ENCODE measurements at regions not wholly inside any gene's neighbourhood (a gene's known extent, or its start where the extent isn't known, plus 50 kb on each side); places are given as distances from the start of the nearest gene placed in this dataset.

DNA sequence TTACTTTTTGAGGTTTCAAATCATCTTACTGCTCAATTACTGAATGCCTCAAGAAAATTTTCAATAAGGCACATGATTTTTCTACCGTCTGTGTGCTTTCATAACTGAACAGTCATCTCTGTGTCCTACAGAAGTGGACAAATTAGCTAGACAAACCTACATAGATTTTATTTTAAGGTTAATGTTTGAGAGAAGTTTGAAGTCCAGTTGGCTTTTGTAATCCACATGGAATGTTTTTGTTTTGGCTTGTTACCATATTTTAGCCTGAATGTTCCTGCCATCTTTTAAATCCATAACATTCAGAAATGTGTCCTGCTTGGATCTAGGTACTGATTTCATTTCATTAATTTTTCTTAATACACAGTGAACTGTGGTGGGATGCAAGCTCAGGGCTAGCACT is 730.1 kb downstream of the IGSF11 start:
- Histone ChIP-seq H3K9me3 (replicated peaks) (no peaks in the 10 kb centered on the region), H3K4me3 (no peak overlapping the region), H3K27ac (no peak overlapping the region), H3K36me3 (no peaks in the 10 kb centered on the region), H3K4me1 (no peaks in the 10 kb centered on the region), H3K27me3 (no peaks in the 10 kb centered on the region; the same call in 1 of the 2 replicates)
- no peak for DNase-seq

DNA sequence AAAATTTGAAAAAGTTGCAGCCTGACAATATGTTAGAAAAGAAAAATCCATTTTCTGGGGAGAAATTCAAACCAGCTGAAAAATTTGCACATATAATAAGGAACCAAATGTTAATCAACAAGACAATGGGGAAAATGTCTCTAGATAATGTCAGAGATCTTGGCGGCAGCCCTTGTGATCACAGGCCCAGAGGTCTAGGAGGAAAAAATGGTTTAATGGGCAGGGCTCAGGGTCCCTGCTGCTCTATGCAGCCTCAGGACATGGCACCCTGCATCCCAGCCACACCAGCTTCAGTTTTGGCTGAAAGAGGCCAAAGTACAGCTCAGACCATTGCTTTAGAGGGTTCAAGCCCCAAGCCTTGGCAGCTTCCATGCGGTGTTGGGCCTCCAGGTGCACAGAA is 701.9 kb downstream of the IGSF11 start:
- no peaks in the 10 kb centered on the region for H3K9me3 ChIP-seq (replicated peaks)
- no peak for DNase-seq
- no peaks in the 10 kb centered on the region for H3K36me3 ChIP-seq
- no peaks in the 10 kb centered on the region for H3K4me1 ChIP-seq
- H3K27me3 ChIP-seq: no peaks in the 10 kb centered on the region
- no peak overlapping the region for H3K27ac ChIP-seq
- H3K4me3 ChIP-seq: no peak overlapping the region

DNA sequence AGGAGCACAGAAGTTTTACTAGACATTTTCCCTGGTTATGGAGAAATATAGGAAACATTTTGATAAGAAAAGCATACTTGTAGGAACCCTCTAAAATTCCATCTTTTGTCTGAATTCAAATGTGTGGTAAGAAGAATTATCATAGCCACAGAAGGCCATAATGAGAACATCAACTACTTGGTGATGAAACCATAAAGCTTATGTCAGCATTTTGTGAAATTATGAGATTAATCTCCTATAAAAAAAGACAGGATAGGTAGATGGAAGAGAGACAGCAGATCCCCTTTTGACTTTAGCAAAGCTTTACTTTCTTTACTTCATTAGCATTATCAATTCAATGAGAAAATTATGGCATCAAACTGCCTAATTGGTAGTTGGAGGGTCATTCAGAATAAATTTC is 697.0 kb downstream of the IGSF11 start:
- no peaks in the 10 kb centered on the region for H3K36me3 ChIP-seq
- no peaks in the 10 kb centered on the region for H3K9me3 ChIP-seq (replicated peaks)
- no peaks in the 10 kb centered on the region for H3K4me1 ChIP-seq
- no peak for DNase-seq
- no peaks in the 10 kb centered on the region for H3K27me3 ChIP-seq
- no peak overlapping the region for H3K27ac ChIP-seq
- no peak overlapping the region for H3K4me3 ChIP-seq

DNA sequence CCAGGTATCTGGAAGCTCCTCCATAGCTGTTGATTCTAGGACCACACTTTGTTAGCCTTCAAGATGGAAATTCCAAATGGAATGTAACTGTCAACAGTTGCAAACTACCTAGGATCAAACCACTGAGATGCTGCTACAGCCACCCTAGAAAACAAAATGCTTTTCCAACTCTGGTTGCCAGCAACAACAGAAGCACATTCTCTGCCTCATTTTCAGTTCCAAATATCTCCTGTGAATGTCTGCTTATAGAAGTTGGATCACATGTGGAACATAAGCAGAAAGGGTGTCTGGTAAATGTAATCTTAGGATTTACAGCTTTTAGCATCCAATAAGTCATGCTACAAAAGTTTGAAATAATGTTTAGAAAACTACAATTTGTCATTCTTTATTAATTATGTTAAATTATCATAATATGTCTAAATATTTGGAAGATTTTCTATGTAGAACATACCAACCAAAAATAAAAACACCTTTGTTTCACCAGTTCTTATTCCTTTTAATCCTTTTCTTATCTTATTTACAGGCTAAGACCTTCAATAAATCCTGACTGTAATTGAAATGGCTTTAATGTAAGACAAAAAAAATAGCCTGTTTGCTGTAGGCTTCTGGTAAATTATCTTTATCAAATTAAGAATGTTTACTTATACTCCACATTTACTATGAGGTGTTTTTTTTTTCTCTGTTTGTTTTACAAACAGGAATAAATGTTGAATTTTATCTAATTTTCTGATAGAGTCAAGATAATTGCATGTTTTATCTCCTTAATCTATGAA is 687.1 kb downstream of the IGSF11 start:
- Histone ChIP-seq H3K4me1 (no peaks in the 10 kb centered on the region), H3K27me3 (no peaks in the 10 kb centered on the region)

DNA sequence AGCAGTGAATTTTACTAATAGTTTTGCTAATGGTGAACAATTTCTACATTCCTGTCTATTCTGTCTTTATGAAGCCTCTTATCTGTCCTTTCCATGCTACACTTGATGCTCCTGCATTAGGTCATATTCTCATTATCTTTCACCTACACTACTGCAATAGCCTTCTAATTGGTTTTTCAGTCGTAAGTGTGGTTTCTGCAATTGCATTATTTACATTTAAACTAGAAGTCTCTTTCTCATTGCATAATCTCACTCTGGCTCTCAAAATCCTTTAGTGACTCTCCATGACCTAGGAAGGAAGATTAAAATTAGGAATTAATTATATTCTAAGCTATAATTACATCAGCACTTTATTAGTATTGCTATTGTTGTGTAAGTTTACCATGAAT is 686.5 kb downstream of the IGSF11 start:
- no peaks in the 10 kb centered on the region for H3K27me3 ChIP-seq
- H3K4me3 ChIP-seq: no peak overlapping the region

More for the DNA sequence above, 687.1 kb downstream of the IGSF11 start:
- Histone ChIP-seq H3K27ac (no peak overlapping the region), H3K36me3 (no peaks in the 10 kb centered on the region), H3K4me3 (no peak overlapping the region), H3K9me3 (replicated peaks) (no peaks in the 10 kb centered on the region)
- DNase-seq: no peak

DNA sequence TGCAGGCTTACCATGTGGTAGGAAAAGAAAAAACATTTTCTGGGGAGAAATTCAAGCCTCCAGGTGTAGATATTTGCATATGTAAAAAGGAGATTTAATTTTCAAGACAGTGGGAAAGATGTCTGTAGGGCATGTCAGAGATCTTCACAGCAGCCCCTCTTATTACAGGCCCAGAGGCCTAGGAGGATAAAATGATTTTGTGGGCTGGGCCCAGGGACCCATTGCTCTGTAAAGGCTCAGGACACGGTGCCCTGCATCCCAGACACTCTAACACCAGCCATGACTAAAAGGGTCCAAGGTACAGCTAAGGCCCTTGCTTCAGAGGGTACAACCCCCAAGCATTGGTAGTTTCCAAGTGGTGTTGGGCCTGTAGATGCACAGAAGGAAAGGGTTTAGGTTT is 680.1 kb downstream of the IGSF11 start:
- Histone ChIP-seq H3K36me3 (no peaks in the 10 kb centered on the region), H3K27ac (no peak overlapping the region), H3K4me1 (no peaks in the 10 kb centered on the region), H3K27me3 (no peaks in the 10 kb centered on the region), H3K9me3 (replicated peaks) (no peaks in the 10 kb centered on the region), H3K4me3 (no peak overlapping the region)
- no peak for DNase-seq

More for the DNA sequence above, 686.5 kb downstream of the IGSF11 start:
- DNase-seq: no peak
- Histone ChIP-seq H3K27ac (no peak overlapping the region), H3K36me3 (no peaks in the 10 kb centered on the region), H3K9me3 (replicated peaks) (no peaks in the 10 kb centered on the region), H3K4me1 (no peaks in the 10 kb centered on the region)

DNA sequence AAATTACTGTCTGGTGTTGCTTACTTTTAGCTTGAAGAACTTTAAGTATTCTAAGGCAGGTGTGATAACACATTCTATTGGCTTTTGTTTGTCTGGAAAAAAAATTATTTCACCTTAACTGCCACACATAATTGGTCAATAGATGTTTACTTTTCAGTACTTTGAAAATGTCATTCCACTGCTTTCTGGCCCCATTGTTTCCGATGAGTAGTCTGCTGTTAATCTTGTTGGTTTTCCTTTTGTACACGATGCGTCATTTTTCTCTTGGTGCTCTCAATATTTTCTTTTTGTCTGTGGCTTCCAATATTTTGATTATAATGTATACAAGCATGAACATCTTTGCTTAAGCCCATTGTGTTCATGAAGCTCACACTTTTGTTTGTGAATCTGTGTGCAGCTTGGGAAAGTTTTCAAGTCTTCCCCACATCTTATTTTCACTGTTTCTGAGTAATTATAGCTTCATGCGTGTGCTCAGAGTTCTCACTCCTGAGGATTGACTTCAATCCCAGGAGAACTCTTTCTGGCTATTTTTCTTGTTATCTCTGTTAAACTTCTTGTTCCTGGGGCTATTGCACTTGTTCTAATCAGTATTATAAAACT is 664.7 kb downstream of the IGSF11 start:
- Histone ChIP-seq H3K27ac (no peak overlapping the region), H3K27me3 (no peaks in the 10 kb centered on the region), H3K4me3 (no peak overlapping the region), H3K4me1 (no peaks in the 10 kb centered on the region), H3K36me3 (no peaks in the 10 kb centered on the region), H3K9me3 (replicated peaks) (0 out of 2 replicates have a peak, but pooled peaks cover 4% of the 10 kb centered on the region)
- DNase-seq: no peak

DNA sequence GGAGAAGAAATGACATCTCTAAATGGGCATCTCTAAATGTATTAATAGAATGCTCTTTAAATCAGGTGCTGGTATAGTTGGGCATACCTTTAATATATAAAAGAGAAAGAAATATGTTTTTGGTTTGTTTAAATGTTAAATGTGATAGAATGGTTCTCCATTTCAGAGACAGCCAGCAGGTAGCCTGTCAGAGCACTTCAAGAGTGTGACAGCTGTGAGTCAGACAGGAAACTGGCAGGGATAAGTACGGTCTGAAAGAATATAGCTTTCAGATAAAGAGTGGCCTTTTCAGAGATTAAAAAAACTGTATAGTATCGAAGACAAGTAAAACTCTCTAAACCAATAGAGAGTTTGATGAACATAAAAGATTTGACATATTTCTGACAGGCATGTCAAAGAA is 654.1 kb downstream of the IGSF11 start:
- H3K4me1 ChIP-seq: no peaks in the 10 kb centered on the region

DNA sequence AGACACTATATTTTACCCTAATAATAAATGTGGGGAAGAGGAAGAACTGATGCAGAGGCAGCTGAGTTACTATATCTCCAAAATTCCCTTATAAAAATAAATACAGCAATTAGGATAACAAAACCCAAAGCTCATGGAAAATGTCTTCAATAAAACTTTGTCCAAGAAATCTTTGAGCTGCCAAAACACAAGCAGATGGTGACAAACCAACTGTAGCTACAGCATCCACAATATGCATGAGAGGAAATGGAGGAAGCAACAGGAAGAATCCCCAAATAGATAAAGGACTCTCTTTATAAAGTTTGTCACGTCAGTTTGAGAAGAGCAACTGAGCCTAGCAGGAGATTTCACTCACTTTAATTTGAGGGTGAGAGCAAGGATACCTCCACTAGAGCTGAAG is 638.2 kb downstream of the IGSF11 start:
- no peak for DNase-seq
- H3K4me1 ChIP-seq: no peaks in the 10 kb centered on the region
- H3K9me3 ChIP-seq (replicated peaks): no peaks in the 10 kb centered on the region
- no peaks in the 10 kb centered on the region for H3K36me3 ChIP-seq
- no peak overlapping the region for H3K27ac ChIP-seq
- H3K27me3 ChIP-seq: no peaks in the 10 kb centered on the region
- no peak overlapping the region for H3K4me3 ChIP-seq

More for the DNA sequence above, 654.1 kb downstream of the IGSF11 start:
- H3K27me3 ChIP-seq: no peaks in the 10 kb centered on the region
- no peak overlapping the region for H3K4me3 ChIP-seq
- H3K36me3 ChIP-seq: no peaks in the 10 kb centered on the region
- DNase-seq: no peak
- no peaks in the 10 kb centered on the region for H3K9me3 ChIP-seq (replicated peaks)
- no peak overlapping the region for H3K27ac ChIP-seq

DNA sequence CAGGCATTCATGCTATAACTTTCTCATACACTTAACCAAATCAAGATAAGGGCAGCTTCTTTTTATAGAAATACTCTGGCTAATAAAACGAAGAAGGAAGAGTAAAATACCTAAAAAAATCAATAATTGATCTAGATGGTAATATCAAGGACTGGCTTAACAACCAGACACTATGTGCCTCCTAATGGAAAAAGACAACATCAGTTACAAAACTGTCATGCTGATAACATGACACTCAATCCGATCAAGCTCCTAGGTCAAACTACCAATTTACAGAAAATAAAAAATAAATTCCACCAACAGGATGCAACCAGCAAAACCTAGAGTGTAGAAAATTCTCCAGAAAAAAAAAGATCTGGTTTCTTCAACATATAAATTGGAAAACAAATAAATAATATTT is 634.6 kb downstream of the IGSF11 start:
- Histone ChIP-seq H3K36me3 (no peaks in the 10 kb centered on the region), H3K9me3 (replicated peaks) (no peaks in the 10 kb centered on the region), H3K27ac (no peak overlapping the region), H3K27me3 (no peaks in the 10 kb centered on the region), H3K4me1 (no peaks in the 10 kb centered on the region), H3K4me3 (no peak overlapping the region)
- DNase-seq: no peak

DNA sequence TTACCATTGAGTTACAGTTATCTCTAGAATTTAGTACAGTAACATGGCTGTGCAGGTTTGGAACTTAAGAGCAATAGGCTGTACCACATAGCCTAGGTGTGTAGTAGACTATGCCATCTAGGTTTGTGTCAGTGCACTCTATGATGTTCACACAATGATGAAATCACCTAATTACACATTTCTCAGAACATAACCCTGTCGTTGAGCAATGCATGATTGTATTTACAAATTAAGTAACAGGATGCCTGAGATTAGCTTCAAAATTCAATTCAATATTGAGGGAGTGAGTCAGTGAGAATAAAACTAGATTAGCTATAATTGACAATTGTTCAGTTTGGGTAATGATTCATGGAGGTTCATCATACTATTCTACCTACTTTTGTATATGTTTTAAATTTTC is 633.8 kb downstream of the IGSF11 start:
- H3K27ac ChIP-seq: no peak overlapping the region
- H3K4me1 ChIP-seq: no peaks in the 10 kb centered on the region
- no peak for DNase-seq
- no peaks in the 10 kb centered on the region for H3K36me3 ChIP-seq
- H3K4me3 ChIP-seq: no peak overlapping the region
- no peaks in the 10 kb centered on the region for H3K27me3 ChIP-seq
- no peaks in the 10 kb centered on the region for H3K9me3 ChIP-seq (replicated peaks)

DNA sequence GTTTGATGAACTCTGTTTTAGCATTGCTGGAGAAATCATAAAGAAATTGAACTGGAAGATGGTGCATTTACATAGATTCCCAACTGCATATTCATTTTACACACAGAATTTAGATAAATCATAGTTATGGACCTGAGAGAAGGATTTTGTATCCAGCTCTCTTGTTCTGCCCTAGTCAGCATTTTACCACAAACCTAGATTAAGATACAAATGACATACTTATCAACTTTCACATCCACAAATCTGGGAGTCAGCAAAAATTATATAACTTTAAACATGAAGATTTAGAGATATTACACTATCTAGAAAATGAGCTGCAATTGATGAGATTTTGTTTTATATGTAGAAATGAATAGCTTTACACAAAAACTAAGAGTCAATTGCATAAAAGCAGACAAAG is 632.8 kb downstream of the IGSF11 start:
- Histone ChIP-seq H3K27ac (no peak overlapping the region), H3K4me3 (no peak overlapping the region), H3K4me1 (no peaks in the 10 kb centered on the region), H3K9me3 (replicated peaks) (no peaks in the 10 kb centered on the region), H3K36me3 (no peaks in the 10 kb centered on the region), H3K27me3 (no peaks in the 10 kb centered on the region)
- no peak for DNase-seq

DNA sequence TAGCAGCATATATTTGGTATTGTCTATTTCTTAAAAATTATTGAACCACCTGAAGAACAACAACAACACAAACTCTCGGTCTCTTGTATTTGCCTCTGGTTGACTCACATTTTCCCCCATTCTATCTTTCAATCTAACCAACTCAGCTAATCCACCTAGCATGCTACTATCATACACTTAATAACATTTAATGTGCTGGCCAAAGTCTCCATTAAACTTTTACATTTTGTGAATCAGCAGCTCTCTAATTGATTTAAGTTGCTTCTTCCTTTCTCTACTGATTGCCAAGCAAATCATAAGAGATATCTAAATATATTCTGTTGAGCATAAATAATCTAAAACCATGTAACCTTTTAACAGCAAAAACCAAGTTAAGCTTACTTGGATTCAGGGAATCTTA is 631.7 kb downstream of the IGSF11 start:
- H3K27ac ChIP-seq: no peak overlapping the region
- H3K9me3 ChIP-seq (replicated peaks): no peaks in the 10 kb centered on the region
- no peaks in the 10 kb centered on the region for H3K27me3 ChIP-seq
- H3K4me3 ChIP-seq: no peak overlapping the region
- no peak for DNase-seq
- H3K36me3 ChIP-seq: no peaks in the 10 kb centered on the region
- no peaks in the 10 kb centered on the region for H3K4me1 ChIP-seq

DNA sequence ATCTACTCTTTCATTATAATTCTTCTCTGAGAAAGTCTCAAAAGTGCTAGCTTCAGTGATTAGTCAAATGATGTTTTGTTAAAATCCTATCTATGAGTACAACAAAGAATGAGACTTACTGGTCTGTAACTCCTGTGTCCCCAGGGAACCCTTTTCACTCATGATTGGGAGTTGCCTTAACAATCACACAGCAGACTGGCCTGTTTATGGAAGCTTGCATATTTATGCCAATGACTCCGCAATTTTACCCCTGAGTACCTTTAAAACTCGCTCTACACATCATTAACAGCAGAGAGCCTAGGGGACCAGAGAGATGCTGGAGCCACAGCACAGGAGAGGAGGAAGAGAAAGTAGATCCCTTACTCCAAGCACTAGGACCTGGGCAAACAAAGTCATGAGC is 628.1 kb downstream of the IGSF11 start:
- Histone ChIP-seq H3K27me3 (no peaks in the 10 kb centered on the region), H3K4me1 (no peaks in the 10 kb centered on the region), H3K27ac (no peak overlapping the region), H3K9me3 (replicated peaks) (no peaks in the 10 kb centered on the region), H3K4me3 (no peak overlapping the region), H3K36me3 (no peaks in the 10 kb centered on the region)
- DNase-seq: no peak

DNA sequence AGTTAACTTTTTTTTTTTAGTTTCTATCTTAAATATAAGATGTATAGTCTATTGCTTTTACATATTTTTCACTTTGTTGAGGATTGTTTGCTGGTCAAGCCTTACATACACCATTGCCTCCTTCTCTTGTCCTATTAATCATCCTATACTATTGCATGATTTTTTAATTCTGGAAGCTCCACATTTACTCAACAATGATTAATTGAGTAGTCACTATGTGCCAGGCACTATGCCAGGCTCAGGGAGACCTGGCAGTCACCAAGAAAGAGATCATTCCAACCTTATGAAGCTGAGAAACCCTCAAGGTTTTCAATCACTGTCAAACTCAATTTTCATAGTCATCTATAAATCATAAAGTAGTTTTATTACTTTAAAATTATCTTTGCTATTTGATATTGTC is 626.2 kb downstream of the IGSF11 start:
- H3K27me3 ChIP-seq: no peaks in the 10 kb centered on the region
- H3K36me3 ChIP-seq: no peaks in the 10 kb centered on the region
- no peak overlapping the region for H3K27ac ChIP-seq
- DNase-seq: no peak
- H3K4me1 ChIP-seq: no peaks in the 10 kb centered on the region
- no peak overlapping the region for H3K4me3 ChIP-seq
- H3K9me3 ChIP-seq (replicated peaks): no peaks in the 10 kb centered on the region

DNA sequence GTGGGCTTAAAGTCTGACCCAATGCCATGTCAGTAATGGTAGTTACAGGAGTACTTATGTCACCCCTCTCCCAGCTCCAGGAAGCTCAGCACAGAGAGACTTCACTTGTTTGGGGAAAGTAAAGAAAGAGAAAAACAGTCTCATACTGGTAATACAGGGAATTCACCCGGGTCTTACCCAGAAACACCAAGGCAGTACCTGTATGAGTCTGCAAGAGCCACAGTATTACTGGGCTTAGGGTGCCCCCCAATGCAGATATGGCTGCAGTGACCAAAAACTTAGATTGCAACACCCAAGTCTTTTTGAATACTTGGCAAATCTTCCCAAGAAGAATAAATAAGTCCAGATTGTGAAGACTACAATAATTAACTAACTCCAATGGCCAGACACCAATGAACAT is 622.1 kb downstream of the IGSF11 start:
- Histone ChIP-seq H3K36me3 (no peaks in the 10 kb centered on the region), H3K4me1 (no peaks in the 10 kb centered on the region), H3K9me3 (replicated peaks) (no peaks in the 10 kb centered on the region), H3K4me3 (no peak overlapping the region), H3K27me3 (no peaks in the 10 kb centered on the region), H3K27ac (no peak overlapping the region)
- no peak for DNase-seq
